GM21529 (cell line): ENCODE measurements at regions not wholly inside any gene's neighbourhood (a gene's known extent, or its start where the extent isn't known, plus 50 kb on each side); places are given as distances from the start of the nearest gene placed in this dataset.
A peak's percentile ranks its signal among the peaks of the same experiment; 100 is the strongest.

Source experiments
- ATAC-seq: cut with Tn5 transposase; IDR thresholded peaks from one replicate; pipeline ENCODE4 v1.9.1; 2021; ENCODE audit not compliant: unreplicated experiment

DNA sequence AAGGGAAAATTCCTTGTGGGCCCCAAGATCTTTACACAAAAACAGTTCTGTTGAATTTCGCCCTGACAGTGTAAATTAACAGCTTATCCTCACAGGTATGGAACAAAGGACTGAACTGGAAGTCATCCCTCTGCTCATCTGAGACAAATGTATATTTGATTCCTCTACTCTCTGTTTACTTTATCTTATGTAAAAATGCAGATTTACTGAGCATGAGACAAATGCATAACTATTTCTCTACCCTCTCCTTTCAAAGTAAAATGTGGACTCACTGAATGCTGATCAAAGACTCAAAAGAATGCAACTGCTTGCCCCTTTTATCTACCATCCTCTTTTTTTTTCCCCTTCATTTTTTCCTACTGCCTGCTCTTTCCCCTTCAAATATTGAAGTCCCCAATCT lies 98.6 kb upstream of the CRBN start:
- no peak for ATAC-seq

DNA sequence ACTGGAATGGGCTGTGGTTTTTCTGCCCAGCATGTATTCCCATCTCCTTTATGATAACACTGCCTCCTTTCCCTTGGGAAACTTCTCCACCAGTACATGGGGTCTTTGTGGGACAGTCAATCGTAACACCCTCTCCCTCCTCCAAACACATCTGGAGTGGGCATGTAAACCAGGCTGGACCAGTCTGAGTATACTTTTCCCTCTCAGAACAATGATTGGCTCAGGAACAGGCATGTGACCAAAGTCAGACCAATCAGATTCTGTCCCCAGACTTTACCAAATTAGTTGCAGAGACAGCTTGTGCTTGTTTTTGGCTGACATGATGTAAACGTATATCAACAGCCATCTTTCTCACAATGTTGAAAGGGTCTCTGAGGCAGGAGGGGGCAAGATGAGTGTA lies 97.1 kb upstream of the CRBN start:
- no peak for ATAC-seq

DNA sequence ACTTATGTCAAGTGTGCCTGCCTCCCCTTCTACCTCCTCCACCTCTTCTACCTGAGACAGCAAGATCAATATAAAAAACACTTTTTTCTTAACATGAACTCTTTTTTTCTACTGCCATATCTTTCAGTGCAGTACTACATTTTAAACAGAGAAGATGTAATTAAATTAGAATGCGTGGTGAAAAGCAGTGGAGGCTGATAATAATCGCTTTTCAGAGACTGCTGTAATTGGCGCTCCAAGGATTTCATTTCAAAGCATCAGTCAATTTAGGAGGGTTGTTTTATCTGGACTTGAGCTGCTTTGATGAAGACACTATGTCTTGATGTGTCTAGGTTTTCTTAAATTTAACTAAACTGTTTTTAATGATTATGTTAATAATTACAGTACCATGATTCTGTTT lies 85.3 kb upstream of the CRBN start:
- no peak for ATAC-seq

DNA sequence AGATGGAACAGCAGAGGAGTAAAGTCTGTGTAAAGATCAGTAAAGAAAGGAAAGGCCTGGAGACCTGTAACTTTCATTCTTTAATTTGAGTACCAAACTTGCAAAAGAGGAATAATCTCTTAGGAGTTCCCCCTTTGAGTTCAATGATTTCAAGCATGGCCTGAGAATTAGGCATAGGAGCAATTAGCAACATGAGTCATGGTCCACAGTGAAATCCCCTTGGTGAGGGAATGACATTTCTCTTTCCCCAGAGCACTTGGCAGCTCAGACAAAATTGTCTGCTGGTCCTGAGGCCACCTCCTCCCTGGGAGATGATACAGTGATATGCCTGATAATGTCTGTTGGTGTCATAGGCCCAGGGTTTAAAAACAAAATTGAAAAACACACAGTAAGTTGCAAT lies 81.4 kb upstream of the CRBN start:
- peak; percentile 55 for ATAC-seq

DNA sequence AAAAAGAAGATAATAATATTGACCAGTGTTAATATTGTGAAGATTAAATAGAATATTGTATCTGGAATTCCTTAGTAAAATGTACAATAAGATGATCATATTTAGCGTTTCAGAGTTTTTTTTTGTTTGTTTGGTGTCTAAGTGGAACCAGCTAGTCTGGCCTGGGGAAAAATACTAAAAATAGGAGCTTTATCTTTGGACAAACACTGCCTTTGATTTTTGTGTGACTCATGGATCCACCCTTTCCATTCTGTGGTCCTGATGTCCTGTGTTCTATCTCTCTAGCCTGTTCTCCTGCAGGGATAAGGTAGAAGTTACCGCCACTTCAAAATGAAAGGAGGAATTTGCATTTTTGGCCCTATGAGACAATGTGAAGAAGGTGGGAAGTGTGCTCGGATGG lies 79.7 kb upstream of the CRBN start:
- ATAC-seq, result no peak

DNA sequence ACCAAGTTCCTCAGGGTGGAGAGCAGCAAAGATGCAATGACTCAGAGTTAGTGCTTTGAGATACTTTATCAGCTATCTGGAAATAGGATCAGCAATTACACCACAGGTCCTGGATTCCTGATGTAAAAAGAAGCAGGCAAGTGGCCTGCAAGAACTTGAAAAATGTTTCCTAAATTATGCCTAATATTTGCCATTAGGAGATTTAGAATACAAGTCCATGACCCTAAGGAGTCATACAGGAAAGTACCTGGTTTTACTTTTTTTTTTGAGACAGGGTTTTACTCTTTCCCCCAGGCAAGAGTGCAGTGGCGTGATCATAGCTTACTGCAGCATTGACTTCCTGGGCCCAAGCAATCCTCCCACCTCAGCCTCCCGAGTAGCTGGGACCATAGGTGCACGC lies 78.8 kb upstream of the CRBN start:
- ATAC-seq, result no peak

DNA sequence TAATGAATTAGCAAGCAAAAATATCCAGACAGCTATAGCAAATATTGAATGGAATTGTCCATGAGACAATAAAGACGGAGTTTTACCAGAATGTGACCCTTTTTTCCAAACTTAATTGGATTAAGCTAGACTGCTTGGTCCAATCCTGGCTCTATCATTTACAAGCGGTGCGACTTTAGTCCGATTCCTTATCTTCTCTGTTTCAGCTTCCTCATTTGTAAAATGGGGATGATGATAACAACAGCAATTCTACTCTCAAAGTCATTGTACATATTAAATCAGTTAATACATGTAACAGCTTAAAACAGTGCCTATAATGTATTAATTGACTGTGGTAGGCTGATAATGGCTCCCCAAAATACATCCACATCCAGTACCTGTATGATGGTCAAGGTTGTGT lies 62.1 kb upstream of the CRBN start:
- no peak for ATAC-seq

DNA sequence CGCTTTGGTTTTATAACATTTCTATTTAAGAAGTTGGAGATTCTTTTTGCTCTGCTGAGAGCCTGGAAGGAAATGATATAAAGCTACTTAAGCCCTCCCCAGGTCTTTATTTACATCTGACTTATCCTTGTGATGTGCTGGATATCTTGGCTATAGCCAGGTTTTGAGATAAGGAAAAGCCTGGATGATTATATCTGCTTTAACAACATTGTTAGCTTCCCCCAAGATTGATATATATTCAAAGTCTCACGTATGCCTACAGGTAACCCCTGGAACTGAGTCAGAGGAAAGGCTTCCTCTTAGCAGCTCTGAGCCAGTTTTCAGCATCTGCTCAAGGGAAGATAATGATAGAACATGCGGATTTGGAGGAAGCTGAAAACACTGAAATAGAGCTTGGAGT lies 61.5 kb upstream of the CRBN start:
- no peak for ATAC-seq

DNA sequence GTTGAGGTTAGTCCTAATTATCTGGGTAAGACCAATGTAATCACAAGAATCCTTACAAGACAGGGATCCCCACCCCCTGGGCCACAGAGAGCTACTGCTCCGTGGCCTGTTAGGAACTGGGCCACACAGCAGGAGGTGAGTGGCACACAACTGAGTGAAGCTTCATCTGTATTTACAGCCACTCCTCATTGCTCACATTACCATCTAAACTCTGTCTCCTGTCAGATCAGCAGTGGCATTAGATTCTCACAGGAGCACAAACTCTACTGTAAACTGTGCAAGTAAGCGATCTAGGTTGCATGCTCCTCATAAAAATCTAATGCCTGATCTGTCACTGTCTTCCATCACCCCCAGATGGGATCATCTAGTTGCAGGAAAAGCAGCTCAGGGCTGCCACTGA lies 58.5 kb upstream of the CRBN start:
- no peak for ATAC-seq

DNA sequence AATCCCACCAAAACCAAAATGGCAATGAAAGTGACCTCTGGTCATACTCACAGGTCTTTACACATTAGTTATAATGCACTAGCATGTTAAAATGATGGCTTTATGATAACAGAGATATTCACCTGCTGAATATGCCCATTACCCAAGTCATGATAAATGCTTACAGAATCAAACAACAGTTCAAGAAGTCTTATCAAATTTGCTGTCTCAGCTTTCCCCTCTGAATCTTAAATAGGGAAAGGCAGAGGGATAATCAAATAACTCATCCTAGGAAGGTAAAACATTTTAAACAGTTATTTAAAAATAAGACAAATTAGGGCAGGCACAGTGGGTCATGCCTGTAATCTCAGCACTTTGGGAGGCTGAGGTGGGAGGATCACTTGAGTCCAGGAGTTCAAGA lies 52.8 kb upstream of the CRBN start:
- no peak for ATAC-seq
